GM20000 (cell line): ENCODE measurements at regions not wholly inside any gene's neighbourhood (a gene's known extent, or its start where the extent isn't known, plus 50 kb on each side); places are given as distances from the start of the nearest gene placed in this dataset.
"Not testable (repeated sequence)": the region's sequence is repeated elsewhere in the genome, so short reads cannot be mapped to it uniquely, and the experiment has no call there.

Experiments used
- DNase-seq: peaks from one replicate; pipeline ENCODE4 v3.0.0; 2012; ENCODE audit warnings: low spot score
- CTCF ChIP-seq: IDR thresholded peaks from 2 replicates; pipeline ENCODE4 v1.5.1; 2012; ENCODE audit warnings: mild to moderate bottlenecking, control low read depth; ENCODE audit errors: extremely low read depth, missing control alignments

GRCh38 chr13:73166204-73166603 is 107.4 kb downstream of the KLF5 start:
- TF ChIP-seq CTCF = no peak
- DNase-seq = no peak

GRCh38 chr13:73162912-73163911 is 104.4 kb downstream of the KLF5 start:
- no peak for TF ChIP-seq CTCF
- DNase-seq = no peak

- DNase-seq = not testable (repeated sequence)
These were observed 101.7 kb downstream of the KLF5 start for GRCh38 chr13:73160371-73161031.

GRCh38 chr13:73158851-73159250 is 100.0 kb downstream of the KLF5 start:
- no peak for DNase-seq

GRCh38 chr13:73157031-73157430 is 98.2 kb downstream of the KLF5 start:
- DNase-seq = no peak
- no peak for TF ChIP-seq CTCF

More at GRCh38 chr13:73158851-73159250, 100.0 kb downstream of the KLF5 start:
- no peak for TF ChIP-seq CTCF

- no peak for TF ChIP-seq CTCF
- DNase-seq = no peak
These were observed 87.9 kb downstream of the KLF5 start for GRCh38 chr13:73146707-73147106.

- TF ChIP-seq CTCF = no peak
- DNase-seq = no peak
These were observed 83.3 kb downstream of the KLF5 start for GRCh38 chr13:73142071-73142470.
